ENCODE measurements at regions not wholly inside any gene's neighbourhood (a gene's known extent, or its start where the extent isn't known, plus 50 kb on each side); places are given as distances from the start of the nearest gene placed in this dataset.

- Histone ChIP-seq H3K4me3 (no peak overlapping the region), H3K79me2 (replicated peaks; ENCODE audit: insufficient read depth) (no peaks in the 10 kb centered on the region), H3K9me2 (ENCODE audit: insufficient read depth) (no peaks in the 10 kb centered on the region), H2AFZ (no peak overlapping the region), H3K4me1 (ENCODE audit: insufficient read depth) (no peaks in the 10 kb centered on the region), H3K27me3 (ENCODE audit: insufficient read depth) (no peaks in the 10 kb centered on the region), H3F3A (replicated peaks; ENCODE audit: low read depth) (no peaks in the 10 kb centered on the region), H4K20me1 (replicated peaks; ENCODE audit: insufficient read depth) (no peaks in the 10 kb centered on the region), H3K36me3 (ENCODE audit: insufficient read depth) (no peaks in the 10 kb centered on the region), H3K4me2 (no peak overlapping the region), H3K27ac (ENCODE audit: low read depth) (no peak overlapping the region)
- no peak overlapping the region for H3K27ac Mint-ChIP-seq
- H3K27me3 Mint-ChIP-seq (ENCODE audit: insufficient read depth, low read depth, poor library complexity): no peaks in the 10 kb centered on the region
- peaks cover 23% of the 10 kb centered on the region for H3K36me3 Mint-ChIP-seq (ENCODE audit: low read depth)
- no peak for TF ChIP-seq CREB1 (CRISPR knock-in tag; IDR thresholded peaks at IDR 0.05; ENCODE audit: low read depth)
- no peak for TF ChIP-seq JUNB (IDR thresholded peaks at IDR 0.05; ENCODE audit: unreplicated experiment)
- no peak for TF ChIP-seq EZH2phosphoT487 (IDR thresholded peaks at IDR 0.05; ENCODE audit: unreplicated experiment)
- TF ChIP-seq REST (IDR thresholded peaks at IDR 0.05; ENCODE audit: unreplicated experiment): no peak
- TF ChIP-seq ZNF462 (CRISPR knock-in tag; IDR thresholded peaks at IDR 0.05): no peak
- TF ChIP-seq POLR2AphosphoS5 (IDR thresholded peaks at IDR 0.05; ENCODE audit: low read depth): no peak
- TF ChIP-seq NANOG (IDR thresholded peaks at IDR 0.05; ENCODE audit: borderline replicate concordance): no peak
- no peak for TF ChIP-seq ZNF331 (CRISPR knock-in tag; IDR thresholded peaks at IDR 0.05; ENCODE audit: low read depth)
- no peak for TF ChIP-seq EZH2 (IDR thresholded peaks at IDR 0.05; ENCODE audit: low read depth, unreplicated experiment)
- no peak for TF ChIP-seq ETS1 (IDR thresholded peaks at IDR 0.05)
- no peak for TF ChIP-seq STAT1 (IDR thresholded peaks at IDR 0.05; ENCODE audit: unreplicated experiment)
- DNase-seq (ENCODE audit: low spot score) (no peak), ATAC-seq (no peak)
- H3K4me3 Mint-ChIP-seq: no peak overlapping the region
- no peaks in the 10 kb centered on the region for H3K4me1 Mint-ChIP-seq
- H3K9me3 Mint-ChIP-seq: peaks cover 15% of the 10 kb centered on the region
Observed at GRCh38 chr15:81968691-81969090, 77.1 kb downstream of the MEX3B start.

Measured in GM23338 (cell line).